GM21447 (cell line): ENCODE measurements at regions not wholly inside any gene's neighbourhood (a gene's known extent, or its start where the extent isn't known, plus 50 kb on each side); places are given as distances from the start of the nearest gene placed in this dataset.
"Not testable (repeated sequence)": the region's sequence is repeated elsewhere in the genome, so short reads cannot be mapped to it uniquely, and the experiment has no call there.

ENCODE experiments used
- ATAC-seq: cut with Tn5 transposase; IDR thresholded peaks from one replicate; pipeline ENCODE4 v1.9.1; 2021; ENCODE audit not compliant: unreplicated experiment

GRCh38 chr6:165173484-165173883, 135.9 kb downstream of the C6orf118 start:
- no peak for ATAC-seq

DNA sequence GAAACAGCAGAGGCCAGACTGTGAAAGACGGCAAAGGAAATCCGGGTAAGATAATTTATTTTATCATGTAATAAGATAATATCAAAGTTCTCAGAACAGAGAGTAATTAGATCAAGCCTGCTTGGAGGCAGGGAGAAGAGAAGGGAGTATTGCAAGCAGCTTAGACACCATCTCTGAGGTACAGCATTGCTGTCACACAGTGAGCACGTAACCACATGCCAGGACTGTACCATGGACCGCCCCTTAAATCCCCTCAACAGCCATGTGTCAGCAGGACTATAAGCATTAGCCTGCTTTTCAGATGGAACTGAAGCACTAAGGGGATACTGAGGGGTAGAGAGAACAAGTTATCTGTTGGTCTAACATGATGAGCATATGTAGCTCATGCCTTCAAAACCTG, 141.5 kb downstream of the C6orf118 start:
- no peak for ATAC-seq

- ATAC-seq = no peak
These were observed 142.1 kb downstream of the C6orf118 start for GRCh38 chr6:165167311-165167710.

DNA sequence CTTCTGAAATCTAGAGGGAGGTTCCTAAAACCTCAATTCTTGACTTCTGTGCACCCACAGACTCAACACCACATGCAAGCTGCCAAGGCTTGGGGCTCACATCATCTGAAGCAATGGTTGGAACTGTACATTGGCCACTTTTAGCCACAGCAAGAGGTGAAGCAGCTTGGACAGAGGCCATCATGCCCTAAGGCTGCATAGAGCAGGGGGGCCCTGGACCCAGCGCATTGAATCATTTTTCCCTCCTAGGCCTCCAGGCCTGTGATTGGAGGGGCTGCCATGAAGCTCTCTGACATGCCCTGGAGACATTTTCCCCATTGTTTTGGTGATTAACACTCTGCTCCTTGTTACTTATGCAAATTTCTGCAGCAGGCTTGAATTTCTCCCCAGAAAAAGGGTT, 145.9 kb downstream of the C6orf118 start:
- no peak for ATAC-seq

- no peak for ATAC-seq
These were observed 149.9 kb downstream of the C6orf118 start for GRCh38 chr6:165159460-165159859.

GRCh38 chr6:165146456-165146855, 162.9 kb downstream of the C6orf118 start:
- no peak for ATAC-seq

GRCh38 chr6:165135889-165136288, 173.5 kb downstream of the C6orf118 start:
- no peak for ATAC-seq

DNA sequence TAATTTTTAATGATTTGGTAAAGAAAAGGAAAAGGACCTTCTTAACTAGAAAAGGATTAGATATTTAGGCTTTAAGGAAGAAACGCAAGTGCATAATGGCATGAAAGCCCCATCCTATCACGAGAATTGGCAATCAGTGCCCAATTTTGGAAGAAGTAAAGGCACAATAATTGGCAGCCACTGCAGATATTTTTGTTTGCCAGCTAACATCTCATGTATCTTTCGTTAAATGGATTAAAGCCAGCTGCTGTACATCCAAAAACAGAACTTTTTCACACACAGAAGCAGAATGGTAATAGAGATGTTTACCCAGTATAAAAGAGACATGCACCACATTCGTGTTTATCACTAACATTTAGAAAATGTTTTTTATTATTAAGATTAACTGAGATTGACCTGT, 180.3 kb downstream of the C6orf118 start:
- ATAC-seq = no peak

DNA sequence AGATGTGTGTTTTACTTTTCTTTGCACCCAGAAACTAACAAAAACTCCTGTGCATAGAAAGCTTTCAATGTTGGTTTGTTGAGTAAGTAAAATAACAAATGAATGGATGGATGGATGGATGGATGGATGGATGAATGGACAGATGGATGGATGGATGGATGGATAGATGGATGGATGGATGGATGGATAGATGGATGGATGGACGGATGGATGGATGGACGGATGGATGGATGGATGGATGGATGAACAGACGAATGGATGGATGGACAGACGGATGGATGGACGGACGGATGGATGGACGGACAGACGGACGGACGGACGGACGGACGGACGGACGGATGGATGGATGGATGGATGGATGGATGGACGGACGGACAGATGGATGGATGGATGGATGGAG, 181.7 kb downstream of the C6orf118 start:
- ATAC-seq = not testable (repeated sequence)

DNA sequence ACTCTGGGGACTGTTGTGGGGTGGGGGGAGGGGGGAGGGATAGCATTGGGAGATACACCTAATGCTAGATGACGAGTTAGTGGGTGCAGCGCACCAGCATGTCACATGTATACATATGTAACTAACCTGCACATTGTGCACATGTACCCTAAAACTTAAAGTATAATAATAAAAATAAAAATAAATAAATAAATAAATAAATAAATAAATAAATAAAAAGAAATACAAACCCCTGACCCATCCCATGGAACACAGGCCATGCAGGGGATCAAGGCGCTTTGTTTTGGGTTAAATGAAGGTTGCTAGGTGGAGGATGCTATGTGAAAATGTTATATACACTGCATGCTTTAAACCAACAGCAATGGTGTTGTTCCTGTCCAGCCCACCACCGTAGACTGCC, 184.7 kb downstream of the C6orf118 start:
- ATAC-seq = not testable (repeated sequence)

DNA sequence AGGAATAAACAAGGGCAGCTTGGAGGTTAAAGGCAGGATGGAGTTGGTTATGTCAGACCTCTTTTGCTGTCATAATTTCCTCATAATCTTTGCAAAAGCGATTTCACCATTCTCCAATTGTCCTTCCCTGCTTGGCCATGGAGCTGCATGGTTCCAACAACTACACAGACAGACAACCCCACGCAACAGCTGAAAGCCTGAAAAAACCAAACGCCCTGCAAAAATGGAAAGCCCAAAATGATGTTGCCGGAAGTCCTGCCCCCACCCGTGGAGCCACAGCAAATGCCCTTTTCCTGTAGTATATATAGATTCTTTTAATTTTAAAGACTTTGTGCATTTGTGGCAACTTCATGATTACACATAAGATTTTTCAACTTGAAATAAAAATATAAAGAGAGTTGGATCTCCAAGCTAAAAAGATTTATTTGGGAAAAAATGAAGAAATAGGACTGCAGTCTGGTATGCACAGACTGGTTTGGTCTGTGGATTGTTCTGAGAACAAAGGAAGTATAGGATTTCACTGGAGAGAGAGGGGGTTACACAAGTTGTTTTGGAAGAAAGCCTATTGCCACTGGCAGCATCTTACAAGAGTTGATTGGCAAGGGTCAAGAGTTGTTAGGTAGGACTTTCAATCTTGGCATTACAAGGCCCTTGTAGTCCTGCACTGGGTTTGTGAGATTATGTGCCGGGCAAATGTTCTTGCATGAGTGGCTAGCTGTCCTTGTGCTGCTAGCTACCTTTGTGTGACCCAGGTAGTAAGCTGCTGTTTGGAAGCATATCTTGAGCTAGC, 190.0 kb downstream of the C6orf118 start:
- ATAC-seq = no peak

DNA sequence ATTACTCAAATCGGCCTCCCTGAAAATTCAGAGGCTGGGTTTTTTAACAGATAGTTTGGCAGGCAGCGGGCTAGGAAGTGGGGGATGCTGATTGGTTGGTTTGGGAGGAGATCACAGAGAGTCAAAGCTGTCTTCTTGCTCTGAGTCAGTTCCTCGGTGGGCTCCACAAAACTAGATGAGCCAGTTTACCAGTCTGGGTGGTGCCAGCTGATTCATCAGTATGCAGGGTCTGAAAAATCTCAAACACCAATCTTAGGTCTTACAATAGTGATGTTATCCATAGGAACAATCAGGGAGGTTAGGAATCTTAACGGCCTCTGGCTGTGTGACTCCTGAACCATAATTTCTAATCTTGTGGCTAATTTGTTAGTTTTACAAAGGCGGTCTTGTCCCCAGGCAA, 190.7 kb downstream of the C6orf118 start:
- no peak for ATAC-seq

DNA sequence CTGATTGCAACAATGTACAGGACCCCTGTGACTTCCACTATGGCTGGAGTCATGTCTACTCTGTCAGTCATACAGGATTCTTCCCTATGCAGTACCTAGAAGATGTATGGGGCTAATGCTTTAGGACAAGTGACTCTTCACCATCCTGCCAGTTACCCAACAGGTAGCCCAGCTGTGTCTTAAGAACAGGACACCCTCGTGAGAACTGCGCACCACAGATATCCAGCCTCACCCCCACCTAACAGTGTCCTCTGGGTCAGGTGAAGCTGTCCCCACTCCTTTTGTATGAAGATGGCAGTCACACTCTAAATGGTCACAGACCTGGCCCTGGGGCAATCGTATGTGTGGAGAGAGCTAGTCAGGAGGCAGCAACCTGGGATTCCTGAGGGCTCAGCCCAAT, 191.6 kb downstream of the C6orf118 start:
- no peak for ATAC-seq

- no peak for ATAC-seq
These were observed 192.3 kb downstream of the C6orf118 start for GRCh38 chr6:165117121-165117520.

GRCh38 chr6:165110860-165111259, 198.5 kb downstream of the C6orf118 start:
- ATAC-seq = no peak

DNA sequence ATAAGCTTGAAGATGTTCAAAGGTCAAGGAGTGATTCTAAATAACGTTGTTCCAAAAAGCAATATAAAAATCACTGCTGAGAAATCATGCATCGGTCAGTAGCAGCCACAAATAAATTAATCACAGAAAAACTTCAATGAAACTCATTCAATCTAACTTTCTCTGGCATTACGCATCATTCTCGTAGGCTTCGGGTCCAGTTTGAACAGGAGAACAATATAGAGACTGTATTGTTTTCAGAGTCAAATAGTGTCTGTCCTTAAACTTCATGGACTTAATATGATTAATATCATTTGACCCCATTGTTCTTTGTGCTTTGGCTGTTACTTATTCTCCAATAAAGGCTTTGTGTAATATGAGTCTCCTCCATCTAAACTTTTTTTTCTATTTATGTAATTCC, 200.4 kb downstream of the C6orf118 start:
- no peak for ATAC-seq

- no peak for ATAC-seq
These were observed 203.1 kb downstream of the C6orf118 start for GRCh38 chr6:165106261-165106660.

GRCh38 chr6:165098165-165098564, 211.2 kb downstream of the C6orf118 start:
- no peak for ATAC-seq

DNA sequence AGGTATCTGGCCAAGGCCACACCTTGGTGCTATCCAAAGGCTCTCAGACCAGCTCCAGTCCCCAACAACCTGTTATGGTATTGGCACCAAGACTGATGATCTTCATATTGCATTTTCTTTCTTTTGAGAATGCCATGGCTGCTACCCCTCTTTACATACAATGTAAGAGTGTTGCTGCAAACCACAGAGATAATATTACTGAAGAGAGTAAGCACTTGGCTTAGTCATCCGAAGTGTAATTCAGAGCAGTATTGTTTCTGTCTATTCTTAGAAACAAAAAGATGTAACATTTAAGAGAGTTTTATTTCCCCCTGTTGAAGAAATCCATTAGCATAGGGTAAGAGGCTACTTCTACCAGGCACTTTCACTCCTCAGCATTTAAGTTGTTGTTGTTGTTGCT, 212.5 kb downstream of the C6orf118 start:
- ATAC-seq = no peak

GRCh38 chr6:165096209-165096608, 213.2 kb downstream of the C6orf118 start:
- no peak for ATAC-seq

GRCh38 chr6:165092881-165093595, 216.4 kb downstream of the C6orf118 start:
- ATAC-seq = no peak

GRCh38 chr6:165091121-165091785, 218.2 kb downstream of the C6orf118 start:
- no peak for ATAC-seq
